BJ (cell line): ENCODE measurements at regions not wholly inside any gene's neighbourhood (a gene's known extent, or its start where the extent isn't known, plus 50 kb on each side); places are given as distances from the start of the nearest gene placed in this dataset.

Experiments used
- CTCF ChIA-PET: fragments of 350-600 bp; formaldehyde crosslinking; extraction: SDS; loops from one replicate; lab custom pipeline; 2021; ENCODE audit warnings: antibody characterized with exemption, inconsistent platforms; lab: Yijun Ruan, JAX
- POLR2A ChIA-PET: fragments of 300-600 bp; sonication (Branson Sonifier 250); formaldehyde crosslinking; extraction: SDS; loops from one replicate; lab custom pipeline; 2021; ENCODE audit warnings: antibody characterized with exemption; lab: Charles Lee
- DNase-seq: peaks from one replicate; pipeline ENCODE4 v3.0.0-alpha.2; 2011; ENCODE audit warnings: low read depth
- H3K27me3 ChIP-seq: 2 replicates; pipeline ENCODE4 v1.6.0; 2011; ENCODE audit warnings: low read length; ENCODE audit not compliant: control insufficient read depth, insufficient read depth
- H3K36me3 ChIP-seq: 2 replicates; pipeline ENCODE4 v1.5.1; 2011; ENCODE audit warnings: low read length; ENCODE audit not compliant: control insufficient read depth, insufficient read depth
- H3K4me3 ChIP-seq: 2 replicates; pipeline ENCODE4 v1.5.1; 2011; ENCODE audit warnings: low read depth, mild to moderate bottlenecking, control low read depth, low read length
- TF ChIP-seq, protein P1 (sequence below): IDR thresholded peaks from 2 replicates; pipeline ENCODE4 v1.5.1; 2011; ENCODE audit warnings: low read depth, mild to moderate bottlenecking, control low read depth, inconsistent platforms, low read length, moderate library complexity; ENCODE audit not compliant: insufficient read depth

DNA sequence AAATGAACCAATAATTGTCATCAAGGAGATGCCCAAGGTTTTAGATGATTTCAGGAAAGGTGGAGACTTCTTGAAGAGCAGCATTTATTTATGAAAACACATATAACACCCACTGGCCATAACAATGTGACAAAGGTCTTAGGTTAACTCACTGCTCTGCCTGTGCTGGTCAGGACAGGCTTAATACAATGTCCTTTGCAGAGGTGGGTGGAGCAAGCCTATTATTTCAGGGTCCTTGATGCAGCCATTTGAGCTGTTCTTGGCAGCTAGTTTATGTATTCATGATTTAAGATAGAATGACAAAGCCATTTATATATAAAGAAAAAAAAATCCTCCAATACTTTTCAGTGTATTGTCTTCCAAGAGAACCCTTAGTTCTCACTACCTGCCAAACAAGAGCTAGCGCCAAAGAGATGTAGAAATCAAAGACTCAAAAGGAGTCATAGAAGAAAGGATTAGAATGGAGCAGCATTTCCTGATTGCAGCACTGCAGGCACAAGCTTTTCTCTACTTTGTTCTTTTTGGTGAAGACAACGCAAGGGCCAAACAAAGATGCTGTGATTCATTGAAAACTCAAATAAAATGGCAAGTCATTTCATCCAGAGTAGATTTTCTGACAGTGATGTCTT lies 124.3 kb upstream of the TSHZ2 start:
- POLR2A ChIA-PET: no interaction called here
- CTCF ChIA-PET: interaction anchor here (0.8 kb wide), 1 partner anchor 69 kb away, joined by 4 read pairs; no protein-coding TSS in a partner anchor
- no peak overlapping the region for H3K4me3 ChIP-seq
- H3K27me3 ChIP-seq: no peaks in the 10 kb centered on the region
- H3K36me3 ChIP-seq: no peaks in the 10 kb centered on the region
- no peak for DNase-seq
- TF ChIP-seq, protein P1, sequence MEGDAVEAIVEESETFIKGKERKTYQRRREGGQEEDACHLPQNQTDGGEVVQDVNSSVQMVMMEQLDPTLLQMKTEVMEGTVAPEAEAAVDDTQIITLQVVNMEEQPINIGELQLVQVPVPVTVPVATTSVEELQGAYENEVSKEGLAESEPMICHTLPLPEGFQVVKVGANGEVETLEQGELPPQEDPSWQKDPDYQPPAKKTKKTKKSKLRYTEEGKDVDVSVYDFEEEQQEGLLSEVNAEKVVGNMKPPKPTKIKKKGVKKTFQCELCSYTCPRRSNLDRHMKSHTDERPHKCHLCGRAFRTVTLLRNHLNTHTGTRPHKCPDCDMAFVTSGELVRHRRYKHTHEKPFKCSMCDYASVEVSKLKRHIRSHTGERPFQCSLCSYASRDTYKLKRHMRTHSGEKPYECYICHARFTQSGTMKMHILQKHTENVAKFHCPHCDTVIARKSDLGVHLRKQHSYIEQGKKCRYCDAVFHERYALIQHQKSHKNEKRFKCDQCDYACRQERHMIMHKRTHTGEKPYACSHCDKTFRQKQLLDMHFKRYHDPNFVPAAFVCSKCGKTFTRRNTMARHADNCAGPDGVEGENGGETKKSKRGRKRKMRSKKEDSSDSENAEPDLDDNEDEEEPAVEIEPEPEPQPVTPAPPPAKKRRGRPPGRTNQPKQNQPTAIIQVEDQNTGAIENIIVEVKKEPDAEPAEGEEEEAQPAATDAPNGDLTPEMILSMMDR: no peak

DNA sequence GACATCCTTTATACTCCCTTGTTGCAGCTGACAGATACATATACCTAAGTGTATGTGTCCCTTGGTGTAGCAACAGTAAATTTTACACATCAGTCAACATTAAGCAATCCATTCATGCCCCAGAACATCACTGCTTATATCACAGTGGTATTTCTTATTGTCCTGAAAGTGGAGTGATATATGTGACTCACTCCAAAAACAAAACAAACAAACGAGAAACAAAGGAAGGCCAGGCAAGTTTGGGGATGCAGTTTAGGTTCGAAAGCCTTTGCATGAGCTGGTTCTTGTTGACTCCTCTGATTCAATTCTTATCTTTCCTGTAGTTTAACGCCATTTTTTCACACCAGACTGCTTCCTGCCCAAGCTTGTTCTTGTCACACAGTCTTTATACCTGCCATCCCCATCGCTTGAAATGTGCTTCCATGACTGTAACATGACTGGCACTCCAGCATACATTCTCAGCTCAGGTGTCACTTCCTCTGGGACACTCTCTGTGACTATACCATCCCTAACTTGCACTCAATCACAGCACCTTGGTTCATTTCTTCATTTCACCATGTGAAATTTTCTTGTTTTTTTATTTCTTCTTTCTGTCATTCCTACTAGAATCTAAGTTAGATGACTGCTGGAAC lies 125.0 kb upstream of the TSHZ2 start:
- H3K36me3 ChIP-seq: no peaks in the 10 kb centered on the region
- TF ChIP-seq, protein P1: no peak
- CTCF ChIA-PET: interaction anchor here (0.8 kb wide), 1 partner anchor 69 kb away, joined by 4 read pairs; no protein-coding TSS in a partner anchor
- H3K27me3 ChIP-seq: no peaks in the 10 kb centered on the region
- no peak for DNase-seq
- H3K4me3 ChIP-seq: no peak overlapping the region
- POLR2A ChIA-PET: no interaction called here

DNA sequence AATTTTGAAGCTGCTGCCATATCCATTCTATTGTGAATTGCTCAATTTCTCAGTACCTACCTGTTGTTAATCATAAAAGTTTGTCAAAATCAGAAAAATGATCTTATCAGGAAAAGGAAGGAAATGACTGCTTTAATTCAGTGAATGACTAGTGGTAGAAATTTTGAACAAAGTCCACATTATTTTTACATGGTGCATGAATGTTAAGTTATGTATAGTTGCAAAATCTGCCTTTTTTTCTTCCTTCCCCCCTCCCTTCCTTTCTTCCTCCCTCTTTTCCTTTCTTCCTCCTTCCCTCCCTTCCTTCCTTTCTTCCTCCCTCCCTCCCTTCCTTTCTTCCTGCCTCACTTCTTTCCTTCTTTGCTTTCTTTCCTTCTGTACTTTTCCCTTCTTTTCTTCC lies 127.1 kb upstream of the TSHZ2 start:
- no peaks in the 10 kb centered on the region for H3K36me3 ChIP-seq
- ChIA-PET POLR2A (no interaction called here), CTCF (no interaction called here)
- H3K27me3 ChIP-seq: no peaks in the 10 kb centered on the region
- no peak for DNase-seq
- H3K4me3 ChIP-seq: no peak overlapping the region
- TF ChIP-seq, protein P1: no peak

DNA sequence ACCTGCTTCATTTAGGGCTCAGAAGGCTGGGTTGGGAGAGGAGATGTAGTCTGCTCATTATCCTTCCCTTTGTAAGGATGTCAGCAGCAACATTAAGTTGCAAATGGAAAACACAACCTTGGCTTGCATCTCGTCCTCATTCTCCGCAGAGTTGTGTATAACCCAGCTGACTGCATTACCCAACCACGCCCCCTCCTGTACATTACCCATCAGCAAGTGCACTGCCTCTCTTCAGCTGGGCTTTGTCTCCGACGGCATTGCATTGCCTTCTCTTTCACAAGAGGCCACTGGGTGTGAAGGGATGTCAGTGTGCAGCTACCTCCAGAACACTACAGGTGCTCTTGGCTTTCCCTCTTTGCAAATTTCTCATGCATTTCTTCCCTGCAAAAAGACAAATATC lies 128.7 kb upstream of the TSHZ2 start:
- H3K27me3 ChIP-seq: no peaks in the 10 kb centered on the region
- ChIA-PET POLR2A (no interaction called here), CTCF (no interaction called here)
- no peak for DNase-seq
- H3K36me3 ChIP-seq: no peaks in the 10 kb centered on the region
- H3K4me3 ChIP-seq: no peak overlapping the region
- TF ChIP-seq, protein P1: no peak

DNA sequence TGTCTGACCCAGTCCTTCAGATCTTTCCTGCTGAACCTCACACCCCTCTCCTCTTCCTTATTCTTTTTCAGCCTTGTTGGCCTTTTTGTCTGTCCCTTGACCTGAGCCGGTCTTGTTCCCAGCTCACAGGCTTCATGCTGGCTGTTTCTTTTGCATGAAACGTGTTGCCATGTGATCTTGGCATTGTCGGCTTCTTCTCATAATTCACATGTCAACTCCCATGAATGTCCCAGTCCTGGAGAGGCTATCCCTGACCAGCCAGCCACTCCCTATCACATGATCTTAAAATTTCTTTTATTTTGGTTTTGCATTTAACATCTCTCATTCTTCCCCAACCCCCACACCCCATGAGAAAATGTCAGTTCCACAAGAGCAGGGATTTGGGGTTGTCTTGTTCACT lies 131.2 kb upstream of the TSHZ2 start:
- ChIA-PET CTCF (no interaction called here), POLR2A (no interaction called here)
- no peak for DNase-seq
- TF ChIP-seq, protein P1: no peak
- H3K36me3 ChIP-seq: no peaks in the 10 kb centered on the region
- no peaks in the 10 kb centered on the region for H3K27me3 ChIP-seq
- no peak overlapping the region for H3K4me3 ChIP-seq
